GM21390 (cell line): ENCODE measurements at regions not wholly inside any gene's neighbourhood (a gene's known extent, or its start where the extent isn't known, plus 50 kb on each side); places are given as distances from the start of the nearest gene placed in this dataset.

Source experiments
- ATAC-seq: cut with Tn5 transposase; IDR thresholded peaks from one replicate; pipeline ENCODE4 v1.9.1; 2021; ENCODE audit not compliant: unreplicated experiment

DNA sequence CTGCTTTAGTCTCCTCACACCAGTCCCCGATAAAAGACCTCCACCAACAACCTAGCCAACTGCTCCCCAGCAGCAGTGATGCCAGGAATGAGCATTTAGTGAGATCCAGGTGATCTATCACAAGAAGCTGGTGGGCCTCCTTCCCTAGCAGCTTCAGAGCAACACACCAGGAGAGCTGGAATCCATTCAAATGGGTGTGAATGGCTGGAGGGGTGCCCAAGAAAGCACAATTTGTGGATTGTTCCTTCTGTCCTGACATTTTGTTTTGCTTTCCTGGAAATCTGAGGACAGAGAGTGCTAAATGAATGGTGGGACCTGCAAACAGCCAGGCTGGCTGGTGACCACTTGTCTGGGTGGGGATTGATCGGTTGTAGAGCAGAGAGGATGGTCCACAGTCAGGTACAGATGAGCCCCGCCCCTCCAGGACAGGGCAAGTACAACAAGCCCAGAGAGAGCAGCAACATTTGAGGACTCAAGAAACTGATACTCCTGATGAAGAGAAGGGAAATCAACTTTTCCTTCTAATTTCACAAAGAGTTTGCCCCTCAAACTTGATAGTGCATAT lies 316.8 kb downstream of the VPS13C start:
- ATAC-seq, result no peak

- ATAC-seq, result no peak
Observed at GRCh38 chr15:61742591-61742990, 317.7 kb downstream of the VPS13C start.

DNA sequence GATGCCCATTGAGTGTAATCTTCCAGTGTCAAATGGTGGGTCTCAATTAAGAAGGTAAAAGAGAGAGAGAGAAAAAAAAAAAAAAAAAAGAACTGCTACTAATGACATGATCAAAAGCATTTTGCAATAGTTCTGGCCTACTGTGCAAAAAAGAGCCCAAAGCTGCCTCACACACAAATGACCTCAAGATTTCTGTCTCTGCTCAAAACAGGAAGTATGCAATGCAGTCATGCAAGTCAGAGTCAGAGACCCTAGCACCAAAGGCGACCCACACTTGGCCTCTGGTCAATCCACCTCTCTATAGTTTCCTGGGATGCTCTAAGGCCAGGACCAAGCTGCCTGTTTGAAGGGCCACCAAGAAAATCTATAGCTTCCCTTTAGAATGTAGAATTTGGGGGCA lies 323.5 kb downstream of the VPS13C start:
- no peak for ATAC-seq

DNA sequence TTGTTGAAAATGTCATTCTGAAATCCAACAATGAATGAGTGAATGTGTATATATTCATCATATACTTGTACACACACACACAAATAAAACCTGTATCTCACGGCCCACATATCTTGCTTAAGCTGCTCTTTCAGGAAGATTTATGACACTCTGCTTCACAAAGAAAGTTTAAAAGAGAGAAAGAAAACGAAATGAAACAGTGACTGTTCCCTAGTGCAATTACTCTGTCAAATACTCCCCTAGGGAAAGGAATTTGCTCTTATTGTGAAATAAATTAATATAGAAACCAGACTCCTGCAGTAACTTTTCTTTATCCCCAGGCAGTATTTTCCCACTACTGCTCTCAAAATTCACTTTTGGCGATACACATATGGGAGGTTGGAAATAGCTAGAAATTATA lies 329.1 kb downstream of the VPS13C start:
- ATAC-seq, result no peak

DNA sequence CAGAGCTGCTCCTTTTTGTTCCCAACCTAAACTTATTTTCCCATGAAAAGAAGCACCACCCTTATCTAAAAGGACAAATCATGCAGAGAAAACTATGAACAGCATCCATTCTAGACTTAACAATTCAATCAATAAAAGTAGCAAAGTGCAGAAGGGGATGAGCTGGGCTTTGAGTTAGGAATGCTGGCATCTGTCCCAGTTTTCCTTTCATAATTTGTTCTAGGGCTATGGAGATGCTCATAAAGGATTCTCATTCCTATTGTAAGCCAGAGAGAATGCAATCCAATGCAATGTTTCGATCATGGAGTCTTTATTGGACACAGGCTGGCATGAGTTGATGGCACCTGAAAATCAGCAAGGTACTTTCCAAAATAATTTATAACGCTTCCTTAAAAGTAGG lies 330.6 kb downstream of the VPS13C start:
- ATAC-seq, result no peak

DNA sequence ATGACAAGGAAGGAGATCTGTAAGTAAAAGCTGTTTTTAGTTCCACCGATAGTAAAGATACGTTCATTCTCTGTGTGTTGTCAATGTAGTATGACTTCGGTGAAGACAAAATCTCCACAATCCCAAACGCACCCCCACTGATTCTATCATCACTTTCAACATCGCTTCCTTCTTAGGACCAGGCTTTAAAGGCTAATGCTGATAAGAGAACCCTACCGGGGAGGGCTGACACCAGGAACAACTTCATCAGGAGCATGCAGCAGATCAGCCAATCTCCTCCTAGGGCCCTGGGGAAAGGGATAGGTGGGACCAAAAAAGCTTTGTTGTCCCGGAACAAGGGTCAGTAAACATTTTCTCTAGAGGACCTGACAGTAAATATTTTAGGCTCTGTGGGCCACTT lies 334.1 kb downstream of the VPS13C start:
- no peak for ATAC-seq

- ATAC-seq, result no peak
Observed at GRCh38 chr15:61725251-61725650, 335.0 kb downstream of the VPS13C start.

- no peak for ATAC-seq
Observed at GRCh38 chr15:61724251-61724939, 335.9 kb downstream of the VPS13C start.

GRCh38 chr15:61721418-61721817 lies 338.8 kb downstream of the VPS13C start:
- ATAC-seq, result no peak

GRCh38 chr15:61720197-61720704 lies 340.0 kb downstream of the VPS13C start:
- no peak for ATAC-seq

DNA sequence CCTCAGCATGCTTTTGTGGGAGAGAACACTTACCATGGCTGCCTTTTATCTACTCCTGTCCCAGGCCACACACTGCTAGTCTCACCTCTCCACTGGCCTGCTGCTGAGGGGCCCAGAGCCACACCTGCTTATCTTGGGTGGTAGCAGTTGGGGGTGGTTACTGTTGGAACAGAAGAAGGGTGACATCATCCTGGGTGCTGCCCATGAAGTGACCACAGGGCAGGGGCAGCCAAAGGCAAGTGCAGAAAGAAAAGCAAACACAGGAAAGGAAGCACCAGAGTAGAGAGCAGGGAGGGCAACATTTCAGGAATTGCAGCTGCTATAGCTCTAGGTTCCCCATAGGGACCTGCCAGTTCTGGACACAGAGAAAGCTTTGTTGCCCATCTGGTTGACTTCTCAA lies 345.2 kb downstream of the VPS13C start:
- ATAC-seq, result no peak

- no peak for ATAC-seq
Observed at GRCh38 chr15:61712129-61712759, 348.0 kb downstream of the VPS13C start.

DNA sequence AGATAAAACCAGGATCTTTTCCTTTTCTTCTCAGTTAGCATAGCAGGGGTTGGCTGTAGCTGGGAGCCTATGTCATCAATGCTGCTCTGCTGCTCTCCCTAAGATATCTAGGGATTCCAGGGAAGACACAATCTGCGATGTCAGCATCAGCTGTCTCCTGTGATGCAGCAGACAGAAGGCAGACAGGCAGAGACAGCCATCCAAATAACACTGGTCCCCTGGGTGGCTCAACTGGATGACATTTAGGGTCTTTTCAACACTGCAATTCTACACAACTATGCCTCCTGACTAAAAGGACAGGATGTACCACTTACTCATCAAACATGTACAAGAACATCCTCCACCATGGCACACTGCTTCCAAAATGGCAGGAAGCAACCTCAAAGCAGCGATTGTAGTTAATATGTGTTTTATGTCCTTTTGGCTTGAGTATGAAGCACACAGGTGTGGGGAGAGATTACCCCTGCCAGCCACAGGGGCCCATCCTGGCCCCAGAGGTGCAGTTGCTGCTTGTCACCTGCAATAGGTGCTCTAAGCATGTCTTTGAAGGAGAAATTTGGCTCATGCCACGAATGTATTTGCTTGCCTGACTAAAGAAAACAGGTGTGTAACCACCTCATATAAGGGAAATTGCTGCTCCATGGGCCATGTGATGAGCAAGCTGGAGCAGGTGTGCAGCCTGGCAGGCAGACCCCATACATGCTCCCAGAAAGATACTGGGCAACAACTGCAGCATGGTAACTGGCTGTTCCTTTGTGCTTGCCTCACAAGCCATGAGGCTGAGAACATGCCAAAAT lies 357.8 kb downstream of the VPS13C start:
- no peak for ATAC-seq

GRCh38 chr15:61701455-61701854 lies 358.8 kb downstream of the VPS13C start:
- no peak for ATAC-seq

GRCh38 chr15:61700803-61701202 lies 359.4 kb downstream of the VPS13C start:
- ATAC-seq, result no peak

DNA sequence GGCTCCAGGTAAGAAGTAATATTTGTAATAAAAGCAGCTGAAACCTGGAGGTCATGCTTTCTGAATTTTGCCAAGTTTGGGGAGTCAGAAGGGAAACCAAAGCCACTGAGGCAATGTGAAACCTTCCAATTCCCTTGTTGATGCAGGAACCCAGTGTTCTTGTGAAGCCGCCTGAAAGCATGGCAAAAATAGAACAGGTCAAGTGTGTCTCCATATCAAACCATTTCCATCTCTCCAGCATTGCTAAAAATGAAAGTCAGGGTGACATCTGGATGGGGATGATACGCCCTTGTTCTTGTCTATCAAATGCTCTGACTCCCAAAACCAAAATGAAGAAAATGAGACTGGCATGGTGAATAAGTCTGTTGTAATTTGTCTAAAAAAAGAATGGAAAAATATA lies 362.5 kb downstream of the VPS13C start:
- no peak for ATAC-seq

GRCh38 chr15:61689067-61689466 lies 371.2 kb downstream of the VPS13C start:
- no peak for ATAC-seq

GRCh38 chr15:61687651-61688050 lies 372.6 kb downstream of the VPS13C start:
- ATAC-seq, result no peak

DNA sequence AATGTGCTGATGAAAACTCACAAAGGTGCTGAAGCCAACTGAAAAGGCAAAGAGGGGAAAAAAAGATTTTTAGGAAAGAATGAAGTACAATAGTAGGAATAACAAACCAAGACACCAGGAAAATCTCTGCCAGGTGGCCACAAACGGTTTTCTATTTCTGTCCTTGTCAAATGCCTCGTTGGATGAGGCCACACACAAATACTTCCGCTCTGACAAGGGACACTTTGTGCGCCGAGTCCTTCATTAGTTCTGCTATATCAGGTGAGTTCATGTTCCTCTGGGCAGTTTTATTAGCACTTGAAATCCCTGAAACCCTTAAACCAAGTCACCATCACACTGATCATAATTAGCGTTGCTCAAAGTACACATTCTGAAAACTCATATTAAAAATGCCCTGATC lies 373.1 kb downstream of the VPS13C start:
- no peak for ATAC-seq

DNA sequence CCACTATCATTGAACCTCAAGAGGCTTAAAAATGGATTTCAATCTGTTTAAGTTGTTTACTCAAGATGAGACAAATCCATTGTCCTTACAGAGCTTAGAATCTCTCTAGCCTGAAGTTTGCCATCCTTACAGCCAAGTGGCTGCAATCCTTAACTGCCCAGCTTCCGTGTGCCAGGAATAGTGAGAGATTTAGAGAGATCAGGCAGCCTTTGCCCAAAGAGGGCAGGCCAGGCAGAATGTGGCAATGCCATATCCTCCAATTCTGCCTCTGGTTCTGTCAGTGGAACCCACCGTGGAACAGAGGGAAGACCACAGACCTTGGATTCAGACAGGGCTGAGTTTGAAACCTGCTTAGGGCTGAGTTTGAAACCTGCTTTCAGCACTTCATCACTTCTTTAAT lies 374.3 kb downstream of the VPS13C start:
- ATAC-seq, result no peak

GRCh38 chr15:61685534-61685933 lies 374.7 kb downstream of the VPS13C start:
- ATAC-seq, result no peak
